ENCODE measurements at regions not wholly inside any gene's neighbourhood (a gene's known extent, or its start where the extent isn't known, plus 50 kb on each side); places are given as distances from the start of the nearest gene placed in this dataset.

- no peak for TF ChIP-seq CTCF (IDR thresholded peaks at IDR 0.05; ENCODE audit: extremely low read depth in 1 of 2, insufficient read depth in 1 of 2, low read depth in 1 of 2, low read length in 2 of 2)
- no peak for TF ChIP-seq POLR2AphosphoS5 (IDR thresholded peaks at IDR 0.05; ENCODE audit: insufficient read depth, low read depth, low read length)
- TF ChIP-seq EZH2 (IDR thresholded peaks at IDR 0.05; ENCODE audit: borderline replicate concordance, low read depth, low read length, severe bottlenecking) = no peak
- no peak for TF ChIP-seq POLR2A (IDR thresholded peaks at IDR 0.05; ENCODE audit: low read depth, low read length)
- no peak for TF ChIP-seq GATA2 (IDR thresholded peaks at IDR 0.05; ENCODE audit: insufficient read depth, insufficient read length, low read depth, low read length)
- TF ChIP-seq MAX (IDR thresholded peaks at IDR 0.05; ENCODE audit: insufficient read depth, insufficient read length) = no peak
- no peak for TF ChIP-seq JUN (IDR thresholded peaks at IDR 0.05; ENCODE audit: borderline replicate concordance, insufficient read depth, insufficient read length, low read depth)
These were observed 496.6 kb upstream of the HS6ST1 start for GRCh38 chr2:128815248-128815647.
